H1 (cell line): ENCODE measurements at regions not wholly inside any gene's neighbourhood (a gene's known extent, or its start where the extent isn't known, plus 50 kb on each side); places are given as distances from the start of the nearest gene placed in this dataset.

Experiments
- CBX5 ChIP-seq: fragments of 300-800, 300-1000 bp; sonication (generic); IDR thresholded peaks from 2 replicates; pipeline ENCODE4 v1.7.1; 2016; ENCODE audit warnings: antibody characterized with exemption, low read length, low read depth
- EZH2 ChIP-seq: fragments of 200-600 bp; sonication (generic); IDR thresholded peaks from 2 replicates; pipeline ENCODE4 v1.7.1; 2012; ENCODE audit warnings: low read depth, mild to moderate bottlenecking, moderate library complexity, low read length, inconsistent platforms; ENCODE audit not compliant: severe bottlenecking
- JUND ChIP-seq: IDR thresholded peaks from 2 replicates; pipeline ENCODE4 v1.6.1; 2011; ENCODE audit warnings: mild to moderate bottlenecking, improper control_type of control experiment, low read length
- TF ChIP-seq, protein P1 (sequence below), 3 experiments: IDR thresholded peaks; 1 replicate in 2 of 3; 2 replicates in 1 of 3; pipeline versions ENCODE4 v1.5.1 to v1.6.1; 2011; ENCODE audit warnings: low read length in 3 of 3, mild to moderate bottlenecking in 3 of 3, inconsistent platforms in 2 of 3, low read depth in 1 of 3, moderate library complexity in 1 of 3; ENCODE audit not compliant: insufficient read depth in 1 of 3; ENCODE audit errors: control extremely low read depth in 1 of 3
- TF ChIP-seq, protein P2 (sequence below): IDR thresholded peaks from 2 replicates; pipeline ENCODE4 v1.6.1; 2012; ENCODE audit warnings: inconsistent platforms

DNA sequence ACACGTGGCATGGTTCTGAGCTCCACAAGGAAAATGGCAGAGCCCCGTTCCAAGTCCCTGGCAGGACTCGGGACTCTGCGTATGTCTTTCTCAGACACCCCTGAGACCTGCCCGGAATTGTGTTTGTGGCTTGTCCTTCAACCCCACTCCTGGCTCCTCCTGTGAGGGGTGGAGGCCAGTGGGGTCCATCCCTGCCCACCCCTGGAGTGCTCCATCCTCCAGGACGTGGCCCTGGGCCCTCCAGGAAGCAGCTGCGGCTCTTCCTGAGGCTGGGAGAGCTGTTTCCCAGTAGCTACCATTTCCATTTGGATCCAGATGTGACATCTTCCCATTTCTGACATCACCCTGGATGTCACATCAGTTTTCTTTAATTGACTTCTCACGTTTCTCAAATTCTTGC is 118.7 kb upstream of the C1QTNF9B start:
- TF ChIP-seq EZH2, result no peak
- TF ChIP-seq, protein P1, sequence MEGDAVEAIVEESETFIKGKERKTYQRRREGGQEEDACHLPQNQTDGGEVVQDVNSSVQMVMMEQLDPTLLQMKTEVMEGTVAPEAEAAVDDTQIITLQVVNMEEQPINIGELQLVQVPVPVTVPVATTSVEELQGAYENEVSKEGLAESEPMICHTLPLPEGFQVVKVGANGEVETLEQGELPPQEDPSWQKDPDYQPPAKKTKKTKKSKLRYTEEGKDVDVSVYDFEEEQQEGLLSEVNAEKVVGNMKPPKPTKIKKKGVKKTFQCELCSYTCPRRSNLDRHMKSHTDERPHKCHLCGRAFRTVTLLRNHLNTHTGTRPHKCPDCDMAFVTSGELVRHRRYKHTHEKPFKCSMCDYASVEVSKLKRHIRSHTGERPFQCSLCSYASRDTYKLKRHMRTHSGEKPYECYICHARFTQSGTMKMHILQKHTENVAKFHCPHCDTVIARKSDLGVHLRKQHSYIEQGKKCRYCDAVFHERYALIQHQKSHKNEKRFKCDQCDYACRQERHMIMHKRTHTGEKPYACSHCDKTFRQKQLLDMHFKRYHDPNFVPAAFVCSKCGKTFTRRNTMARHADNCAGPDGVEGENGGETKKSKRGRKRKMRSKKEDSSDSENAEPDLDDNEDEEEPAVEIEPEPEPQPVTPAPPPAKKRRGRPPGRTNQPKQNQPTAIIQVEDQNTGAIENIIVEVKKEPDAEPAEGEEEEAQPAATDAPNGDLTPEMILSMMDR (IDR thresholded peaks at IDR 0.05; ENCODE audit: control extremely low read depth in 1 of 3, insufficient read depth in 1 of 3, low read depth in 1 of 3, low read length in 3 of 3), result no peak
- TF ChIP-seq JUND, result no peak
- no peak for TF ChIP-seq CBX5
- TF ChIP-seq, protein P2, sequence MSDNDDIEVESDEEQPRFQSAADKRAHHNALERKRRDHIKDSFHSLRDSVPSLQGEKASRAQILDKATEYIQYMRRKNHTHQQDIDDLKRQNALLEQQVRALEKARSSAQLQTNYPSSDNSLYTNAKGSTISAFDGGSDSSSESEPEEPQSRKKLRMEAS, result no peak
